K562 (cell line): ENCODE measurements at regions not wholly inside any gene's neighbourhood (a gene's known extent, or its start where the extent isn't known, plus 50 kb on each side); places are given as distances from the start of the nearest gene placed in this dataset.

Experiments used
- ATAC-seq: fragments of 200-7000 bp; cut with Tn5 transposase; 3 replicates; pipeline ENCODE4 v1.9.1; 2020; ENCODE audit warnings: moderate library complexity
- BruUV-seq: library from RNA; stranded (reverse); fragments of 400-500 nt; replicated peaks from 2 replicates; lab custom pipeline; 2021; lab: Mats Ljungman, UMichigan
- CTCF ChIA-PET: fragments of 300-600 bp; formaldehyde crosslinking; extraction: SDS; loops from one replicate; lab custom pipeline; 2021; ENCODE audit warnings: low intra/inter-chr PET ratio; lab: Yijun Ruan, JAX
- POLR2A ChIA-PET: fragments of 300-600, 350-650 bp; sonication (Branson Sonifier 250); formaldehyde crosslinking; extraction: SDS; loops from one replicate; lab custom pipeline; 2021; ENCODE audit warnings: antibody characterized with exemption, inconsistent platforms; lab: Yijun Ruan, JAX
- DNase-seq, 4 experiments: peaks; one replicate each; pipeline versions ENCODE4 v3.0.0 to v3.0.0-alpha.2; 2011 to 2018; ENCODE audit warnings: low spot score in 3 of 4, mixed read lengths in 3 of 4; ENCODE audit errors: extremely low read depth in 1 of 4
- FAIRE-seq: peaks from 2 replicates; lab custom pipeline; 2011; peaks lifted over from hg19 to GRCh38; lab: Jason Lieb, UNC
- H2AFZ ChIP-seq: 2 replicates; pipeline ENCODE4 v1.6.0; 2011; ENCODE audit warnings: low read depth, low read length, control low read depth, inconsistent platforms
- H3K27ac ChIP-seq: fragments of 200-600 bp; 3 replicates; pipeline ENCODE4 v1.8.0; 2011; ENCODE audit warnings: low read depth, mild to moderate bottlenecking, control low read depth, inconsistent platforms, low read length, moderate library complexity, mixed read lengths; ENCODE audit errors: extremely low read depth
- H3K27me3 ChIP-seq, 2 experiments: fragments of 300-600 bp in 1 of 2; 2 replicates in 1 of 2; 3 replicates in 1 of 2; pipeline versions ENCODE4 v1.6.0 to v1.8.0; 2011; ENCODE audit warnings: inconsistent platforms in 2 of 2, low read length in 2 of 2, mild to moderate bottlenecking in 1 of 2, mixed read lengths in 1 of 2, moderate library complexity in 1 of 2; ENCODE audit not compliant: control insufficient read depth in 2 of 2, insufficient read depth in 2 of 2
- H3K36me3 ChIP-seq: fragments of 300-600 bp; 3 replicates; pipeline ENCODE4 v1.8.0; 2011; ENCODE audit warnings: mild to moderate bottlenecking, low read length, inconsistent platforms; ENCODE audit not compliant: control insufficient read depth, insufficient read depth
- H3K4me1 ChIP-seq, 2 experiments: fragments of 200-600 bp in 1 of 2; replicated peaks in 1 of 2; 2 replicates in 1 of 2; 3 replicates in 1 of 2; pipeline versions ENCODE4 v1.5.1 to v1.8.0; 2011; ENCODE audit warnings: inconsistent platforms in 2 of 2, low read length in 2 of 2, mild to moderate bottlenecking in 1 of 2, mixed read lengths in 1 of 2, moderate library complexity in 1 of 2; ENCODE audit not compliant: control insufficient read depth in 2 of 2, insufficient read depth in 2 of 2
- H3K4me2 ChIP-seq: 2 replicates; pipeline ENCODE4 v1.6.1; 2011; ENCODE audit warnings: low read length, control low read depth, inconsistent platforms, mixed read lengths; ENCODE audit not compliant: insufficient read depth
- H3K4me3 ChIP-seq: fragments of 200-600 bp; sonication (generic), shearing (Covaris generic); 2 replicates; pipeline ENCODE4 v1.5.1; 2016; ENCODE audit warnings: control low read depth, inconsistent platforms
- H3K79me2 ChIP-seq: fragments of 200-600 bp; 3 replicates; pipeline ENCODE4 v1.8.0; 2011; ENCODE audit warnings: low read length, inconsistent platforms; ENCODE audit not compliant: control insufficient read depth, insufficient read depth
- H3K9ac ChIP-seq, 2 experiments: 2 replicates each; pipeline versions ENCODE4 v1.6.0 to v1.6.1; 2011; ENCODE audit warnings: low read depth in 2 of 2, low read length in 2 of 2, control low read depth in 1 of 2, inconsistent platforms in 1 of 2, mild to moderate bottlenecking in 1 of 2, mixed read lengths in 1 of 2; ENCODE audit not compliant: insufficient read depth in 1 of 2
- H3K9me1 ChIP-seq: one replicate; pipeline ENCODE4 v1.6.0; 2011; ENCODE audit warnings: inconsistent platforms, mild to moderate bottlenecking, low read length, moderate library complexity; ENCODE audit not compliant: control insufficient read depth, insufficient read depth
- H3K9me3 ChIP-seq: replicated peaks from 2 replicates; pipeline ENCODE4 v1.5.1; 2011; ENCODE audit warnings: low read depth, low read length, inconsistent platforms; ENCODE audit not compliant: control insufficient read depth, insufficient read depth
- H4K20me1 ChIP-seq: replicated peaks from 2 replicates; pipeline ENCODE4 v1.6.1; 2011; ENCODE audit warnings: low read length, inconsistent platforms, mixed read lengths; ENCODE audit not compliant: control insufficient read depth, insufficient read depth
- FOS ChIP-seq: IDR thresholded peaks from 3 replicates; pipeline ENCODE4 v1.6.1; 2011; ENCODE audit not compliant: insufficient read length; ENCODE audit errors: extremely low read depth
- HNRNPUL1 ChIP-seq: fragments of 200-400 bp; formaldehyde crosslinking; IDR thresholded peaks from 2 replicates; pipeline ENCODE4 v1.6.1; 2017; ENCODE audit warnings: low read length
- MAFK ChIP-seq: IDR thresholded peaks from 2 replicates; pipeline ENCODE4 v1.6.1; 2011; ENCODE audit warnings: low read length, improper control_type of control experiment
- MLLT1 ChIP-seq, 2 experiments: fragments of 450-650 bp; IDR thresholded peaks; 2 replicates each; pipeline ENCODE4 v1.6.1; 2016
- PRDM10 ChIP-seq: fragments of 450-650 bp; IDR thresholded peaks from 2 replicates; pipeline ENCODE4 v1.6.1; 2018; ENCODE audit not compliant: partially characterized antibody
- RBM17 ChIP-seq: fragments of 200-400 bp; formaldehyde crosslinking; IDR thresholded peaks from 2 replicates; pipeline ENCODE4 v1.6.1; 2017; ENCODE audit warnings: low read depth, mild to moderate bottlenecking, low read length, borderline replicate concordance
- ZNF311 ChIP-seq: fragments of 250-450 bp; sonication (Bioruptor Pico); IDR thresholded peaks from 2 replicates; pipeline ENCODE4 v1.4.0; 2020; ENCODE audit warnings: mild to moderate bottlenecking, moderate library complexity
- ZNF445 ChIP-seq: fragments of 250-450 bp; sonication (Bioruptor Pico); IDR thresholded peaks from 2 replicates; pipeline ENCODE4 v1.4.0; 2020; ENCODE audit warnings: low read depth, mild to moderate bottlenecking, moderate library complexity
- ZNF584 ChIP-seq: fragments of 200-800 bp; sonication (Bioruptor generic); IDR thresholded peaks from 2 replicates; pipeline ENCODE4 v1.6.1; 2016; ENCODE audit warnings: low read depth, mild to moderate bottlenecking, missing genetic modification characterization, missing compliant biosample characterization
- WGBS: fragments of 100-300 bp; shearing (Covaris generic); methylation state at CpG from one replicate; pipeline ENCODE4 v1.1.6; 2016; ENCODE audit warnings: low coverage, mixed read lengths; ENCODE audit not compliant: insufficient coverage; ENCODE audit errors: missing lambda C conversion rate; 5-methylcytosine and 5-hydroxymethylcytosine counted together
- in situ Hi-C: fragments of 300-500 bp; cut with MboI; formaldehyde crosslinking; loops from 4 replicates; pipeline ENCODE4 v1.15.0; 2018; ENCODE audit warnings: inconsistent platforms, mixed read lengths
- intact Hi-C: fragments of 100-400 bp; cut with micrococcal nuclease; formaldehyde crosslinking; loops from 2 replicates; pipeline ENCODE4 v1.14.2; 2022

- no TSS peak for BruUV-seq
- no peak for FAIRE-seq
- intact Hi-C loops: no loop called here
- H3K9ac ChIP-seq: no peak overlapping the region
- H3K4me2 ChIP-seq: no peak overlapping the region
- no peak overlapping the region for H3K4me3 ChIP-seq
- no peaks in the 10 kb centered on the region for H3K4me1 ChIP-seq
- H2AFZ ChIP-seq: no peak overlapping the region
- no peak overlapping the region for H3K27ac ChIP-seq
- no peaks in the 10 kb centered on the region for H4K20me1 ChIP-seq
- in situ Hi-C loops: no loop called here
- ChIA-PET POLR2A (interaction anchor here (0.7 kb wide), 1 partner anchor 407 kb away, joined by 3 read pairs; no protein-coding TSS in a partner anchor), CTCF (no interaction called here)
- H3K9me1 ChIP-seq: no peaks in the 10 kb centered on the region
- H3K9me3 ChIP-seq: no peaks in the 10 kb centered on the region
- DNase-seq: no peak
- no peak for TF ChIP-seq HNRNPUL1
- TF ChIP-seq, all 486 proteins: peak for 0
- Histone ChIP-seq H3K36me3 (no peaks in the 10 kb centered on the region), H3K79me2 (no peaks in the 10 kb centered on the region), H3K27me3 (peaks cover 3 to 13% of the 10 kb centered on the region in 2 experiments; a peak in 2 of 5 replicates)
- no peak for ATAC-seq
- WGBS: 0% methylated on average over 1 of the region's 1 CpG
Measured at GRCh38 chr9:38305582-38305981, 86.9 kb upstream of the ALDH1B1 start.

GRCh38 chr9:38301376-38302106, 91.0 kb upstream of the ALDH1B1 start:
- no peak overlapping the region for H3K9ac ChIP-seq
- no peaks in the 10 kb centered on the region for H4K20me1 ChIP-seq
- in situ Hi-C loops (no loop called here), intact Hi-C loops (no loop called here)
- no peaks in the 10 kb centered on the region for H3K4me1 ChIP-seq
- H3K27ac ChIP-seq: no peak overlapping the region
- 0% methylated on average over 7 of the region's 7 CpGs for WGBS
- DNase-seq (no peak), FAIRE-seq (no peak), ATAC-seq (no peak)
- no peaks in the 10 kb centered on the region for H3K9me1 ChIP-seq
- ChIA-PET CTCF (no interaction called here), POLR2A (interaction anchor here (1.0 kb wide), 1 partner anchor 10 kb away, joined by 3 read pairs; no protein-coding TSS in a partner anchor)
- H3K4me2 ChIP-seq: no peak overlapping the region
- H3K9me3 ChIP-seq: no peaks in the 10 kb centered on the region
- H3K36me3 ChIP-seq: no peaks in the 10 kb centered on the region
- H3K27me3 ChIP-seq: peaks cover 6 to 15% of the 10 kb centered on the region in 2 experiments; a peak in 4 of 5 replicates
- no peak overlapping the region for H3K4me3 ChIP-seq
- BruUV-seq: no TSS peak
- H3K79me2 ChIP-seq: no peaks in the 10 kb centered on the region
- no peak overlapping the region for H2AFZ ChIP-seq
- TF ChIP-seq RBM17: no peak
- TF ChIP-seq MAFK: no peak
- TF ChIP-seq PRDM10: no peak
- TF ChIP-seq ZNF445 (CRISPR knock-in tag): no peak
- TF ChIP-seq ZNF584 (CRISPR knock-in tag): no peak
- no peak for TF ChIP-seq ZNF311
- no peak for TF ChIP-seq MLLT1 (IDR thresholded peaks at IDR 0.05)
- no peak for TF ChIP-seq FOS
